Glutamatergic neuron (in vitro differentiated cells): ENCODE measurements at regions not wholly inside any gene's neighbourhood (a gene's known extent, or its start where the extent isn't known, plus 50 kb on each side); places are given as distances from the start of the nearest gene placed in this dataset.
"Not testable (repeated sequence)": the region's sequence is repeated elsewhere in the genome, so short reads cannot be mapped to it uniquely, and the experiment has no call there.

Experiments
- DNase-seq: peaks from one replicate; pipeline ENCODE4 v3.0.0; 2022
- H3K27ac Mint-ChIP-seq: one replicate; pipeline ENCODE4 v1.8.0; 2020; ENCODE audit warnings: mild to moderate bottlenecking, mixed read lengths, inconsistent platforms; ENCODE audit not compliant: unreplicated experiment
- H3K27me3 Mint-ChIP-seq: one replicate; pipeline ENCODE4 v1.8.0; 2020; ENCODE audit warnings: mild to moderate bottlenecking, moderate library complexity, mixed read lengths, inconsistent platforms; ENCODE audit not compliant: unreplicated experiment
- H3K36me3 Mint-ChIP-seq: one replicate; pipeline ENCODE4 v1.8.0; 2020; ENCODE audit warnings: mild to moderate bottlenecking, mixed read lengths, inconsistent platforms; ENCODE audit not compliant: unreplicated experiment
- H3K4me1 Mint-ChIP-seq: one replicate; pipeline ENCODE4 v1.8.0; 2020; ENCODE audit warnings: mild to moderate bottlenecking, low read depth, mixed read lengths, inconsistent platforms; ENCODE audit not compliant: unreplicated experiment
- H3K4me3 Mint-ChIP-seq: one replicate; pipeline ENCODE4 v1.8.0; 2020; ENCODE audit warnings: mild to moderate bottlenecking, mixed read lengths, inconsistent platforms; ENCODE audit not compliant: unreplicated experiment
- H3K9me3 Mint-ChIP-seq: one replicate; pipeline ENCODE4 v1.8.0; 2020; ENCODE audit warnings: mild to moderate bottlenecking, moderate library complexity, mixed read lengths, inconsistent platforms; ENCODE audit not compliant: unreplicated experiment

GRCh38 chr15:20244792-20245191, 296.8 kb downstream of the GOLGA6L6 start:
- not testable (repeated sequence) for H3K27ac Mint-ChIP-seq, H3K4me3 Mint-ChIP-seq, DNase-seq, H3K4me1 Mint-ChIP-seq
- peaks cover 15% of the 10 kb centered on the region for H3K27me3 Mint-ChIP-seq
- peaks cover 28% of the 10 kb centered on the region for H3K9me3 Mint-ChIP-seq
- peaks cover 11% of the 10 kb centered on the region for H3K36me3 Mint-ChIP-seq

GRCh38 chr15:20243486-20244240, 297.9 kb downstream of the GOLGA6L6 start:
- H3K36me3 Mint-ChIP-seq, H3K4me1 Mint-ChIP-seq, H3K27ac Mint-ChIP-seq, H3K4me3 Mint-ChIP-seq, H3K27me3 Mint-ChIP-seq, DNase-seq: not testable (repeated sequence)
- peaks cover 17% of the 10 kb centered on the region for H3K9me3 Mint-ChIP-seq

- H3K4me1 Mint-ChIP-seq, H3K27ac Mint-ChIP-seq, H3K4me3 Mint-ChIP-seq, H3K36me3 Mint-ChIP-seq, H3K27me3 Mint-ChIP-seq, DNase-seq: not testable (repeated sequence)
- H3K9me3 Mint-ChIP-seq = peaks cover 16% of the 10 kb centered on the region
Observed at GRCh38 chr15:20240366-20240917, 301.2 kb downstream of the GOLGA6L6 start.

GRCh38 chr15:20239186-20239585, 302.4 kb downstream of the GOLGA6L6 start:
- peaks cover 11% of the 10 kb centered on the region for H3K9me3 Mint-ChIP-seq
- H3K4me3 Mint-ChIP-seq, H3K4me1 Mint-ChIP-seq, DNase-seq, H3K36me3 Mint-ChIP-seq, H3K27me3 Mint-ChIP-seq, H3K27ac Mint-ChIP-seq: not testable (repeated sequence)

GRCh38 chr15:20237256-20238020, 304.2 kb downstream of the GOLGA6L6 start:
- not testable (repeated sequence) for H3K27me3 Mint-ChIP-seq

GRCh38 chr15:20235728-20236127, 305.9 kb downstream of the GOLGA6L6 start:
- not testable (repeated sequence) for H3K9me3 Mint-ChIP-seq, H3K27ac Mint-ChIP-seq, H3K27me3 Mint-ChIP-seq, H3K36me3 Mint-ChIP-seq, DNase-seq, H3K4me3 Mint-ChIP-seq, H3K4me1 Mint-ChIP-seq

More at GRCh38 chr15:20237256-20238020, 304.2 kb downstream of the GOLGA6L6 start:
- not testable (repeated sequence) for H3K36me3 Mint-ChIP-seq, H3K9me3 Mint-ChIP-seq, H3K4me1 Mint-ChIP-seq, H3K4me3 Mint-ChIP-seq, H3K27ac Mint-ChIP-seq, DNase-seq

GRCh38 chr15:20234006-20234540, 307.5 kb downstream of the GOLGA6L6 start:
- H3K36me3 Mint-ChIP-seq, H3K4me3 Mint-ChIP-seq, H3K9me3 Mint-ChIP-seq, H3K27ac Mint-ChIP-seq, DNase-seq, H3K27me3 Mint-ChIP-seq, H3K4me1 Mint-ChIP-seq: not testable (repeated sequence)

- H3K9me3 Mint-ChIP-seq, H3K27me3 Mint-ChIP-seq, H3K36me3 Mint-ChIP-seq, DNase-seq, H3K27ac Mint-ChIP-seq, H3K4me1 Mint-ChIP-seq, H3K4me3 Mint-ChIP-seq: not testable (repeated sequence)
Observed at GRCh38 chr15:20232457-20232856, 309.1 kb downstream of the GOLGA6L6 start.

- DNase-seq, H3K27me3 Mint-ChIP-seq, H3K4me1 Mint-ChIP-seq, H3K36me3 Mint-ChIP-seq, H3K4me3 Mint-ChIP-seq, H3K27ac Mint-ChIP-seq, H3K9me3 Mint-ChIP-seq: not testable (repeated sequence)
Observed at GRCh38 chr15:20230656-20231055, 310.9 kb downstream of the GOLGA6L6 start.

GRCh38 chr15:20228791-20229190, 312.8 kb downstream of the GOLGA6L6 start:
- H3K4me3 Mint-ChIP-seq, H3K4me1 Mint-ChIP-seq, H3K27ac Mint-ChIP-seq, H3K27me3 Mint-ChIP-seq, H3K9me3 Mint-ChIP-seq, DNase-seq, H3K36me3 Mint-ChIP-seq: not testable (repeated sequence)

- H3K36me3 Mint-ChIP-seq, H3K9me3 Mint-ChIP-seq, H3K27ac Mint-ChIP-seq: not testable (repeated sequence)
Observed at GRCh38 chr15:20227119-20227853, 314.3 kb downstream of the GOLGA6L6 start.

More at GRCh38 chr15:20227119-20227853, 314.3 kb downstream of the GOLGA6L6 start:
- H3K4me3 Mint-ChIP-seq, H3K27me3 Mint-ChIP-seq, H3K4me1 Mint-ChIP-seq, DNase-seq: not testable (repeated sequence)
